Fibroblast of skin of right biceps (primary cell): ENCODE measurements at regions not wholly inside any gene's neighbourhood (a gene's known extent, or its start where the extent isn't known, plus 50 kb on each side); places are given as distances from the start of the nearest gene placed in this dataset.
"Not testable (repeated sequence)": the region's sequence is repeated elsewhere in the genome, so short reads cannot be mapped to it uniquely, and the experiment has no call there.

Experiments
- DNase-seq: peaks from one replicate; pipeline ENCODE4 v3.0.0-alpha.2; 2013

DNA sequence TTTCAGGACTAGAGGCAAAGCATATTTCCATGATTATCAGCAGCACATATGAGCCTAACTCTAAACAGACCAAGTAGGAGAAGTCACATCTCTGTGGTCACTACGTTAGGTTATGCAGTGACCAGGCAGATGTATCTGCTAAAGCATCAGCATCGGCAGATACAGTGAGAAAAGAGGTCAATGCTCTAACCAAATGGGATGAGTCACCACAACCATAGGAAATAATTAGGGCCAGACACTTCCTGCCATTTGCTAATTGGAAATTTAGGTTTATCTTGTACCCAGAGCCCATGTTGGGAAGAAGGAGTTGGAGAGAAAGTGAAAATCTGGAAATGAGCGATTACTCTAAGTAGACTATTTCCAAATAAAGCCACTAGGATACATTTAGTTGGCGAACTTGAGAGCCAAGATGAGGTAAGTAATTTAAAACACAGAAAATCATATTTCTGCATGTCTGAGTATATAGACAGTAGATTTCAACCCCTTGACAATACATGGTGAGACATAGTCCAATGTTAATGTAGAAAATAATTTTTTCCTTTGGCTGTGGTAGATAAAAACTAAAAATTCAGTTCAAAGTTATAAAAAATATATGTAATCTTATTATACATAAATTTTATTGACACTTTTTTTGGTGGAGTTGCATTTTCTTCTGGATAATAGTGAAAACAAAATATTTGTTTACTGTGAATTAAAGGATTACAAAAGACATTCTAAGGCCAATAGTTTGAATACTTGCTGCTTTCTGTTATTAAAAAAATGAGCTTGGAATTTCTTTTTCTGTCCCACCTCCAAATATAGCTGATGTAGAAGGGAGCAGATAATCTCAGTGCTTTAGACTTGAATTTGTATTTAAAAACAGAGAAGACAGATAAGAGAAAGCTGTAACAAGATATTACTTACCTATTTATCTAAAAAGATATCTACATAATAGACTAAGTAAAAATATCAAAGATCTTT, 104.4 kb upstream of the CSNK1A1L start:
- peak; percentile 47 for DNase-seq

DNA sequence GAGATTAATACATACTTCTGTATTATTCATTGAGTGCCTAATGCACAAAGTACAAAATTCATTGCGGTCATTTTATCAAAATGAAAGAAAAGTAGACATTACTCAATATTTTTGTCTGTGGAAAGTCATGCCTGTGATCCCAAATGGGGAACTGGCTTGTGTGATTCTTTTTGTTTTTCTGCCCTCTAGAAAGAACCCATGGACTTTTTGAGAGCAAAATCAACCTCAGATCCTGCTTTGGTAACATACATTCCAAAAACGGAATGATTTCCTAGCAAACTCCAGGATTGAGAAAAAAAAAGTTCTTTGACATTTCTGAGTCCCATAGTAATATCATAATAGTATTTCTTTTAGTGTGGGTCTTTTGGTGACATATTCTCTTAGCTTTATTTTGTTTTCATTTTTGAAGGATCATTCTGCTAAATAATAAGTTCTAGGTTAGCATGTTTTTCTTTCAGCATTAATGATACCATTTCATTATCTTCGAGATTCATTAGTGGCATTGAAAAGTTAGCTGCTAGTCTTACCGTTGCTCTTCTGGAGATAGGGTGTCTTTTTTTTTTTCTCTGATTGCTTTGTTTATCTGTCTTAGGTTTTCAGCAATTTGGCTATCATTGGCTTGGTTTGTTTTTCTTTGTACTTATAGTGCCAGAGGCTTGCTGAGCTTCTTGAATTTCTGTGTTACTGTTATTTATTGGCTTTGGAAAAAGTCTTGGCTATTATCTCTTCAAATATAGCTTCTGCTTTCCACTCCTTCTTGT, 102.4 kb upstream of the CSNK1A1L start:
- no peak for DNase-seq

DNA sequence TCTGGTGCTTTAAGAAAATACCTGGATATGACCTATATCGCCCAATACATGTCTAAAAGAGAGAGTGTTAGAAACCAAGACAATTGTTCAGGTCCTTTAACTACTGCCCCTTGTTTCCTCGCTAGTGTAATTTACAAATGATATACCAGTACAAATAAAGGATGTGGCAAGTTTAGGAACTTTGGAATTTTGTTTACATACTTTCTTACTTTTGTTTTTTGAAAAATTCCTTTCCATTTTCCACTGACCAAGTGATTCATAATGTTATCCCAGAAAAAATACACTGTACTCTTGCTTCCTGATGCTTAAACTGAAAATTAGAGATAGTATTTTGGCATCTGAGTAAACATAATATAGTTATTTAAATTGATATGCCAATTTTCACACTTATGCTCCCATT, 96.8 kb upstream of the CSNK1A1L start:
- peak; percentile 49 for DNase-seq

DNA sequence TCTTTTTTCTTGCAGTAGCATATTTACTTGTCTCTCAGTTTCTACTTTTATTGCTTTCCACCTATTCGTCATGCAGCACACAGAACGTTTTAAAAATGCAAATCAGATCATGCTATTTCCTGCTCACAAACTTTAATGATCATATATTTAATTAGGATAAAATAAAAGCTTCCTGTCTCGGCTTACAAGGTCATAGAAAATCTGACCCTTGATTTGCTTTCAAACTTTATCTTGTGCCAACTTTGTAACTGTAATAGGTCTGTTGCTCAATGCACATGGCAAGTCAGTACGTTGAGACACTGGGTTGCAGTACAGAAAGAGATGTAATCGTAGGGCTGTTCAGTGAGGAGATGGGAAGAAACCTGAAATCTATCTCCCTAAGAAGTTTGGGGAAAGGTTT, 95.6 kb upstream of the CSNK1A1L start:
- no peak for DNase-seq

DNA sequence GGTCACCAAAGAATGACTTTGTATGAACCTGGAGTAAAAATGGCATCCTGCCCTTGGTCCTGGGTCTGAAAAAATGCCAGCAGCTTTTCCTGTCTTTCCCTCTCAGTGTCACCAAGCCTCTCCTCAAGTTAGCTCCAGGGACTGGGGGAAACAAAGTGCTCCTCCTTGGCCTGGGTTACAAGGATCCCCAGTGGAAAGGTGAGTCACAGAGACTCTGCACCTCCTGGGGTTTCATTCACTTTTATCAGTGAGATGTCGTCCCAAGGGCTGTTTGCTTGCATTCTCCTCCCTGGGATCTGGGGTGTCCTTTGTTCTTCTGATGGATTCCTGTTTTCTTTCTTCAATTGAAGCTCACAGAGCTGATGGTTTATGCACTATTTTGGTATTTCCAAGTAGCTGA, 93.2 kb upstream of the CSNK1A1L start:
- no peak for DNase-seq

DNA sequence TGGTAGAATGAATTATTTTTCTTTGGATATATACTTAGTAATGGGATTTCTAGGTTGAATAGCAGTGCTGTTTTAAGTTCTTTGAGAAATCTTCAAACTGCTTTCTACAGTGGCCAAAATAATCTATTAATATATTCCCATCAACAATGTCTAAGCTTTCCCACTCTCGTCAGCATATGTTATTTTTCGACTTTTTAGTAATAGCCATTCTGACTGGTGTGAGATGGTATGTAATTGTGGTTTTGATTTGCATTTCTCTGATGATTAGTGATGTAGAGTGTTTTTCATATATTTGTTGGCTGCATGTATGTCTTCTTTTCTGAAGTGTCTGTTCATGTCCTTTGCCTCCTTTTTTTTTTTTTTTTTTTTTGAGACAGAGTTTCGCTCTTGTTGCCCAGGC, 90.2 kb upstream of the CSNK1A1L start:
- peak; percentile 82 for DNase-seq

DNA sequence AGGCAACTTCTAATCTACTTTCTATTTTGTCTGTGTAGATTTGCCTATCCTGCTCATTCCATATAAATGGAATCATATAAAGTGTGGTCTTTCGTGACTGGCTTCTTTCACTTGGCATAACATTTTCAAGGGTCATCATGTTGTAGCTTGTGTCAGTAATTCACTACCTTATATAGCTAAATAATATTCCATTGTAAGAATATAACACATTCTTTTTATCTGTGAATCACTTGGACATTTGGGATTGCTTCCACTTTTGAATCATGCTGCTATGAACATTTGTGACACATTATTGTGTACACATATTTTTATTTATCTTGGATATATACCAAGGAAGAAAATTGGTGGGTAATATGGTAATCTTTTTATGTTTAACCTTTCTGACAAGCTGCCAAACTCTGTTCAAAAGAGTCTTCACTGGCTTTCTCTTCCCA, 89.0 kb upstream of the CSNK1A1L start:
- peak; percentile 97 for DNase-seq

DNA sequence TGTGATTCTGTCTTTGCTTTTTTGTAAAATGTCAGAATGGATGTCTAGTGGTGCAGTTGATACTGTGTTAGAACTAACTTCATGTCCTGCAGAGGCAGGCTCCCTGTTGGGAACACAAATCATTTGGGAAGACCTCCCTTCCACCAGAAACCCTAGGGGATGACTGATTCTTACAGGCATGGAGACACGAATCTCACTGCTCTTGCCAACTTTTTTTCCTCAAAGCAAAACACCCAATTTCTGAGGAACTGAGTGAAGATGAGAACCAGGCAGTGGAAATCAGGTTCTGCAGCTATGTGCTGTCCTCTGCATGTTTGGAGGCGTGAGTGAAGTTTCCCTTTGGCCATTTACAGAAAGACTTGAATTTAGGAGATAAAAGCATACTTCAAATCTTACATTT, 87.5 kb upstream of the CSNK1A1L start:
- DNase-seq, result peak; percentile 90

DNA sequence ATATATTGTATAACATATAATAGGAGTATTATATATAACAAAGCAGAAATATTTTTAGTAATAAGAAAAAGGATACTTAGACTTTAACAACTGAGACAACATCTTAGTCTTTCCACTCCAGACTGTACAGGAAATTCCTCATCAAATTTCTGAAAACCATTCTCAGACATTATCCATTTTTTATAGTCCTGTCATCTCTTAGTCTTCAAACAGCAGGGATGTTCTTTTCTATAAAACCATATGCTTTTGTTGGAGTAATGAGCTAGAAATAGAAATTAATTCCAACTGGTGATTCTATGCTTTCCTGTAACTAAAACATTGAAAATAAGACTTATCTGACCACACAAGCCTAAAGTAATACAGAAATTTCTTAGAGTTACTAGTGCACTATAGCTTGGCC, 82.2 kb upstream of the CSNK1A1L start:
- peak; percentile 87 for DNase-seq

DNA sequence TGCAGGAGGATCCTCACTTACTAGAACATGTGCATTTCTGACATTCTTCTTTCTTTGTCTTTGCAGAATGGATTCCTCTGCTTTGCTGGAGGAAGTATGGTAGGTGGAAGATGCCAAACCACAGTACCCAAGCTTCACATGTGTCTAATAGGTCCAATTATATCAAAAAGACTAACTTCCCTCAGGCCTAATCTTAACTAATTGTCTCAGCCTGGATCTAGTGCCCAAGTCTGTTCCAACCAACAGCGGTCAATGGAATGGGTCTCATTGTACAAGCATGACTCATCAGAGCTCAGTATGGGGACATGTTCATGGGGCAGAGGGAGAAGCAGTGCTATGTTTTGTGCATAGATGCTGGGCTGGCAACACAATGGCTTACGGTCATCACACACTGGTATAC, 81.6 kb upstream of the CSNK1A1L start:
- peak; percentile 74 for DNase-seq

DNA sequence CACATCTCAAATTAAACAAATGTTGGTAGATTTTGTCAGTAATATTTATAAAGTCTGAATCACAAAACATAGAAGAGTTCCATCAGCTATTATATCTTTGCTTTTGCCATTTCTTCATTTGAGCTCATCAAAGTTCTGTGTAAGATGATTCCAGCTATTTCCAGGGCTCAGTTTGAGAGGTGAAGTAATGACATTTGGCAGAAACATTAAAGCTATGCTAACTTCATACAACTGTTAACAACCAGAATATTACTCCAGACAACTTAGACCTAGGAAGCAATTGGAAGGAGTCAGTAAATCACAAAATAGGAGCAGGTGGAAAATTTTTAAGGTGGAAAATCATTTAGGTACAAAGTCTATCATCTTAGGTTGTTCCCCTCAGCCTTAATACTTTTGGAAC, 76.2 kb upstream of the CSNK1A1L start:
- no peak for DNase-seq

DNA sequence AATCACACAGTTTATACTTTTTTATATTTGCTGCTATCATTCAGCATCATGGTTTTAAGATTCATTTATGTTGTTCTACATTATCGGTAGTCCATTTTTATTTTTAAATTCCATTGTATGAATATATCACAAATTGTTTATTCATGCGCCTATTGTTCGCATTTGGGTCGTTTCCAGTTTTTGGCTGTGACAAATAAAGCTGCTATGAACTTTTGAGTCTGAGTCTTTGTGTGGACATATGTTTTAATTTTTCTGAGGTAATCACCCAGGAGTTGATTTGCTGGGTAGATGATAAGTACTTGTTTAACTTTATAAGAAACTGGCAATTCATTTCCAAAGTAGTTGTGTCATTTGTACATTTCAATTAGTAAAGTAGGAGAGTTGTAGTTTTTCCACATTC, 74.2 kb upstream of the CSNK1A1L start:
- peak; percentile 62 for DNase-seq

DNA sequence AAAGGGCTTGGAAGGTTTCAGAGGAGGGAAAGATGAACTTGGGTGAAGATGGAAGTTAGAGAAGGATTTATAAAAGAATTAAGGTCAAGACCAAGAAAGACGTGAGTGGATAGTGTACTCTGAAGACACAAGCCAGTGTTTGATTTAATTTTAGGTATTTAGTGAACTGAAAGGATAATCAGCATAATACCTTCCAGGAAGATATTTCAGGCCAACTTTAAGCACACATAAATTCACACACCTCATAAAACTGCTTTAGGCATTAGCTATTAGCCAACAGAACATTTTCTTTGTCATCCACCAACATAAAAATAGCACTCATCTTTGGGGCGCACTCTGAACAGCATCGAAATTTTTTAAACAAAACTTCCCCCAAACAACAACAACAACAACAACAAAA, 71.7 kb upstream of the CSNK1A1L start:
- no peak for DNase-seq

DNA sequence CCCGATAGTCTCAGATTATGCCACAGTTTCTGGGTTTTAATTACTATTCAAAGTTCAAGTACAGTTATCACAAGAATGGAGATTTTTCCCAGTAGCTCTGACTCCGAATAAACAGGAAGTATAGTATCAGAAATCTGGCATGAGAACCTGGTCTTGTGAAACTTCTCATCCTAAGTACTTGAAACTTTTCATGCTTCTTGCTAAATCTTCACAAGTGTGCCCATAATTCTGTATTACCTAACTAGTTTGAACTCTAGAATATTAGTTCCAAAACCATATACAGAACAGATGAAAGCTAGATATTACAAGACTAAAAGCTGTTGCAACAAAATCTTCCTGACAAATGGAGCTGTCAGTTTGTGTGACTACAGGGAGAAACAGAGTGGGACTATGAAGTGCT, 70.5 kb upstream of the CSNK1A1L start:
- peak; percentile 91 for DNase-seq

DNA sequence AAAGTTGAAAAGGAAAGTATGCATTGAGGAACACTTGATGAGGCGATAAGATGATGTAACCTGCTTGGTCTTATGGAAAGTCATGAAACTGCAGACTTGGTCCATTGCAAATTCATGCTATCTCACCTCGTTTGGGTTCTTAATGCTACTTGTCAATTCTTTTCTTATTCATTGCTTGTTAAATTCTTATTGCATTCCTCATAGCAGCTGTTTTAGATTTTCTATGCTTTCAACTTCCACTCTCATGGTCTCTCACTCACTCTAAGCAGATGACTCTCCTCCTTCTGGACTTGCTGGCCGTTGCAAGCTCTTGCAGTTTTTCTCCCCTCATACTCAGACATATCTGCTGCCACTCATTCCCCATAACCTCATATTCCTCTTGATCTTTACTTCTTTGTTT, 67.8 kb upstream of the CSNK1A1L start:
- peak; percentile 98 for DNase-seq

DNA sequence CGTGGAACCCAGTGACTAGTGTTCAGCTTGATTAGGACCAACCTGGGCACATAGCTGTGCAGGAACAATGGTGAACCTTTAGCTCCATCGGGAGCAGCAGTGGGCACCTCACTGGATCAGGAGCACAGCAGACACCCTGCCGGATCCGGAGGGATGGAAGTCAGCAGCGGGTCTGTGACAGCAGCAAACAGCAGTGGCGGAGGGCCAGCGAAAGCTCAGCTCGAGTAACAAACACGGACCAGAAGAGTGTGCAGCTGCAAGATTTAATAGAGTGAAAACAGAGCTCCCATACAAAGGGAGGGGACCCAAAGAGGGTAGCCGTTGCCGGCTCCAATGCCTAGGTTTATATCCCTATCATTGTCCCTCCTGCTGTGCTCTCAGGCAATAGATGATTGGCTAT, 66.8 kb upstream of the CSNK1A1L start:
- DNase-seq, result peak; percentile 41

DNA sequence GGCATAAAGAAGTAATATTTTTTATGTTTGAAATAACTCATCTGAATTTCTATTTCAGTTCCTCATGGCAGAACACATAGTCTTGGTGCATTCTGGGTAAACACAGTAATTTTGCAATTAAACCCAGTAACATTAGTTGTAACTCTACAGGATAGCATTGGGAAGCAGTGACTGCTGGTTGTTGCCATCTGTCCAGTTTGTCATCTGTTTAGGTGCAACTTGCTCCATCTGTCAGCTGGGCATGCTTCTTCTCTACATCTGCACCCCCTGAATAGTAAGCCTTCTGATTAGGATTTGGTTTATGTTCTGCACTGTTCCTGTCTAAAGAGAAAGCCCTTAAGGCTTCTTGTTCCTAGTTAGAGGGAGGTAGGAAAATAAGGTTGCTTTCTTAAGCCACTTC, 63.5 kb upstream of the CSNK1A1L start:
- DNase-seq, result no peak

DNA sequence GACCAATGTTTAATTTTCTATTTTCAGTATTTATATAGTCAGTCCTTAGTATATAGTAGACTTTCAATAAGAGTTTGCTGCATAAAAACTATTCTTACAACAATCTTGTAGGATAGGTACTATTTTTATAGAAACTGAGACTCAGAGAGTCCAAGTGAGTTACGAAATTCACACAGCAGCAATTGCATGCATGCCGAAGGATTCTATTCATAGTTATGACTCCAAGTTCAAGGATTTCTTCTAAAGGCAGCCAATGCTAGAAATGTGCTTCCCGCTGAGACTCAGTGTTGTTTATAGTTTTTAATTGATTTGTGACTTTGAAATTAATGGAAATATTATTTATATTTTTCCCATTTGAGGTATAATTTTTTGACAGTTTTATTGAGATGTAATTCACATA, 62.7 kb upstream of the CSNK1A1L start:
- no peak for DNase-seq

DNA sequence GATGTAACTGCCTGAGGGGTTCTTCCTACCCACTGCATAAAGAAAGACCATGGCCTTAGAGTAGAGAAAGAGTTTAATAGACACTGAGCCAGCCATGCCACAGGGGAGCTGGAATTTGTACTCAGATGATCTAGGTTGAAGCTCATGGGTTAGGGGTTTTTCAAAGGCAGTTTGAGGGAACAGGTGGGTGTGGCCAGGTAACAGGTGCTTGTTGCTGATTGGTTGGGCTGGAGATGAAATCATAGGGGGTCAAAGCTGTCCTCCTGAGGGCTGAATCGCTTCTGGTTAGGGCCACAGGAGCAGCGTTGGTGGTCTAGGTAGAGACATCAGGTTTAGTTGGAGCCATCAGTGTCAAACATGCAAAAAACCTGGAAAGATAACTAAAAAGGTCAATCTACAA, 59.2 kb upstream of the CSNK1A1L start:
- no peak for DNase-seq

DNA sequence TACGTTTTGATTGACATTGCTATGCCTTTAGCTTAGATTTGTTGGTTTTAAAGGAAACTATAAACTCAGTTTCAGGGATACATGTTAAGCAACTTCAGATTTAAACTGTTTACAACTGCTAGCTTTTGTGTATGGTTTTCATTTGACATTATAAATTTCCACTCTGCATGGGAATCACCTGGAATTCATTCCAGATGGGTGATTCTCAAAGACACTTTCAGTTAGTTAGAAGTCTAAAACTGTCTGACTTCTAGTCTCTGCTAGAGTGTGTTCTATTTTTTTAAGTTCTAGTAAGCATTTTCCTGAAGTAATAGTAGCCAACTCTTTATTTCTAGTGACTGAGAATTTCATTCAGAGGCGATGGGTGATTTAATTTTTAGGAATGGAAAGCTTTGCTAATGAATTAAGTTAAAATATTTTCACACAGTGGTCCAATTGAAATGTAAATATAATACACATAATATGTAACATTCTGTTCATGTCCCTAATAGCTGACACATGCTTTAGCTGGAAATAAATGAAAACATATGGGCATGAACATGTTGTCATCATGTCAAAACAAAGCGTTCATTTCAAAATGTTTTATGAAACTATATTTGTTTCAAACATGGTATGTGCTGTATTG, 58.3 kb upstream of the CSNK1A1L start:
- DNase-seq, result peak; percentile 69

DNA sequence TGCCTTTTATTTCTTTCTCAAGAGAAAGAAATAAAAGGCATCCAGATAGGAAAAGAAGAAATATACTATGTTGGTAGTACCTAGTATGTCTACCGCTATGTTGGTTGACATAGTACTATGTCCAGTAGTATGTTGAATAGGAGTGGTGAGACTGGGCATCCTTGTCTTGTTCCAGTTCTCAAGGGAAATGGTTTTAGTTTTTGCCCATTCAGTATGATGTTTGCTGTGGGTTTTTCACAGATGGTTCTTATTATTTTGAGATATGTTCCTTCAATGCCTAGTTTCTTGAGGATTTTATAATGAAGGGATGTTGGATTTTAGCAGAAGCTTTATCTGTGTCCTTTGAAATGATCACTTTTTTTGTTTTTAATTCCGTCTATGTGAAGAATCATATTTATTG, 53.0 kb upstream of the CSNK1A1L start:
- DNase-seq, result no peak

DNA sequence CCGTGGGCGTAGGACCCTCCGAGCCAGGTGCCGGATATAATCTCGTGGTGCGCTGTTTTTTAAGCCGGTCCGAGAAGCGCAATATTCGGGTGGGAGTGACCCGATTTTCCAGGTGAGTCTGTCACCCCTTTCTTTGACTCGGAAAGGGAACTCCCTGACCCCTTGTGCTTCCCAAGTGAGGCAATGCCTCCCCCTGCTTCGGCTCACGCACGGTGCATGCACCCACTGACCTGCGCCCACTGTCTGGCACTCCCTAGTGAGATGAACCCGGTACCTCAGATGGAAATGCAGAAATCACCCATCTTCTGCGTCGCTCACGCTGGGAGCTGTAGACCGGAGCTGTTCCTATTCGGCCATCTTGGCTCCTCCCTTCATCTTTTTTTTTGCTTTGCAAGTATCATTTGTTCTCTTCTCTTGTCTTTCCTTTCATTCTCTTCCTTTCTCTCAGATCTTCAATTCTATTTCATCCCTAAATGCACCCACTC, 50.2 kb upstream of the CSNK1A1L start:
- DNase-seq, result not testable (repeated sequence)
